ENCODE measurements at regions not wholly inside any gene's neighbourhood (a gene's known extent, or its start where the extent isn't known, plus 50 kb on each side); places are given as distances from the start of the nearest gene placed in this dataset.
A peak's percentile ranks its signal among the peaks of the same experiment; 100 is the strongest.

GRCh38 chr3:127120851-127121647 is 71.9 kb upstream of the PRR23E start:
- H3K9ac ChIP-seq (ENCODE audit: insufficient read length, low read depth): no peak overlapping the region
- H3K9me3 ChIP-seq (ENCODE audit: insufficient read depth, low read length): no peaks in the 10 kb centered on the region
- H3K27me3 ChIP-seq (ENCODE audit: insufficient read depth, insufficient read length): no peaks in the 10 kb centered on the region
- no peak for DNase-seq (ENCODE audit: low read depth, low spot score)
- H3K4me3 ChIP-seq (ENCODE audit: insufficient read length, low read depth): no peak overlapping the region
- H3K4me1 ChIP-seq (ENCODE audit: insufficient read depth, insufficient read length): peaks cover 2% of the 10 kb centered on the region
- no peak for TF ChIP-seq ZNF274 (IDR thresholded peaks at IDR 0.05; ENCODE audit: low read depth, low read length)
- no peak for TF ChIP-seq SUZ12 (IDR thresholded peaks at IDR 0.05; ENCODE audit: extremely low read depth, insufficient read depth, insufficient read length)
- no peak for TF ChIP-seq YY1 (IDR thresholded peaks at IDR 0.05; ENCODE audit: insufficient read depth, insufficient read length)
- H3K36me3 ChIP-seq (ENCODE audit: insufficient read depth, insufficient read length, low read length): no peaks in the 10 kb centered on the region

GRCh38 chr3:127121885-127122284 is 71.0 kb upstream of the PRR23E start:
- Histone ChIP-seq H3K9ac (ENCODE audit: insufficient read length, low read depth) (no peak overlapping the region), H3K36me3 (ENCODE audit: insufficient read depth, insufficient read length, low read length) (no peaks in the 10 kb centered on the region), H3K4me1 (ENCODE audit: insufficient read depth, insufficient read length) (no peaks in the 10 kb centered on the region), H3K4me3 (ENCODE audit: insufficient read length, low read depth) (no peak overlapping the region), H3K27me3 (ENCODE audit: insufficient read depth, insufficient read length) (no peaks in the 10 kb centered on the region), H3K9me3 (ENCODE audit: insufficient read depth, low read length) (no peaks in the 10 kb centered on the region)
- TF ChIP-seq SUZ12 (IDR thresholded peaks at IDR 0.05; ENCODE audit: extremely low read depth, insufficient read depth, insufficient read length): no peak
- TF ChIP-seq ZNF274 (IDR thresholded peaks at IDR 0.05; ENCODE audit: low read depth, low read length): no peak
- no peak for DNase-seq (ENCODE audit: low read depth, low spot score)

- Histone ChIP-seq H3K4me1 (ENCODE audit: insufficient read depth, insufficient read length) (no peaks in the 10 kb centered on the region), H3K9ac (ENCODE audit: insufficient read length, low read depth) (no peak overlapping the region), H3K36me3 (ENCODE audit: insufficient read depth, insufficient read length, low read length) (no peaks in the 10 kb centered on the region), H3K4me3 (ENCODE audit: insufficient read length, low read depth) (no peak overlapping the region), H3K27me3 (ENCODE audit: insufficient read depth, insufficient read length) (no peaks in the 10 kb centered on the region), H3K9me3 (ENCODE audit: insufficient read depth, low read length) (no peaks in the 10 kb centered on the region)
- DNase-seq (ENCODE audit: low read depth, low spot score): no peak
- TF ChIP-seq SUZ12 (IDR thresholded peaks at IDR 0.05; ENCODE audit: extremely low read depth, insufficient read depth, insufficient read length) (no peak), ZNF274 (IDR thresholded peaks at IDR 0.05; ENCODE audit: low read depth, low read length) (no peak), YY1 (IDR thresholded peaks at IDR 0.05; ENCODE audit: insufficient read depth, insufficient read length) (no peak)
Measured at GRCh38 chr3:127123533-127123932, 69.4 kb upstream of the PRR23E start.

- Histone ChIP-seq H3K27me3 (ENCODE audit: insufficient read depth, insufficient read length) (no peaks in the 10 kb centered on the region), H3K4me1 (ENCODE audit: insufficient read depth, insufficient read length) (no peaks in the 10 kb centered on the region), H3K9ac (ENCODE audit: insufficient read length, low read depth) (no peak overlapping the region), H3K4me3 (ENCODE audit: insufficient read length, low read depth) (no peak overlapping the region), H3K36me3 (ENCODE audit: insufficient read depth, insufficient read length, low read length) (no peaks in the 10 kb centered on the region), H3K9me3 (ENCODE audit: insufficient read depth, low read length) (no peaks in the 10 kb centered on the region)
- no peak for TF ChIP-seq ZNF274 (IDR thresholded peaks at IDR 0.05; ENCODE audit: low read depth, low read length)
- no peak for TF ChIP-seq SUZ12 (IDR thresholded peaks at IDR 0.05; ENCODE audit: extremely low read depth, insufficient read depth, insufficient read length)
- no peak for TF ChIP-seq YY1 (IDR thresholded peaks at IDR 0.05; ENCODE audit: insufficient read depth, insufficient read length)
- no peak for DNase-seq (ENCODE audit: low read depth, low spot score)
Measured at GRCh38 chr3:127124120-127124519, 68.8 kb upstream of the PRR23E start.

- TF ChIP-seq YY1 (IDR thresholded peaks at IDR 0.05; ENCODE audit: insufficient read depth, insufficient read length) (no peak), ZNF274 (IDR thresholded peaks at IDR 0.05; ENCODE audit: low read depth, low read length) (no peak), SUZ12 (IDR thresholded peaks at IDR 0.05; ENCODE audit: extremely low read depth, insufficient read depth, insufficient read length) (no peak)
- no peaks in the 10 kb centered on the region for H3K36me3 ChIP-seq (ENCODE audit: insufficient read depth, insufficient read length, low read length)
- no peak overlapping the region for H3K9ac ChIP-seq (ENCODE audit: insufficient read length, low read depth)
- H3K4me1 ChIP-seq (ENCODE audit: insufficient read depth, insufficient read length): peaks cover 28% of the 10 kb centered on the region
- no peak overlapping the region for H3K4me3 ChIP-seq (ENCODE audit: insufficient read length, low read depth)
- no peaks in the 10 kb centered on the region for H3K9me3 ChIP-seq (ENCODE audit: insufficient read depth, low read length)
- H3K27me3 ChIP-seq (ENCODE audit: insufficient read depth, insufficient read length): peaks cover 30% of the 10 kb centered on the region
- no peak for DNase-seq (ENCODE audit: low read depth, low spot score)
Measured at GRCh38 chr3:127131424-127132170, 61.3 kb upstream of the PRR23E start.

- Histone ChIP-seq H3K9ac (ENCODE audit: insufficient read length, low read depth) (no peak overlapping the region), H3K9me3 (ENCODE audit: insufficient read depth, low read length) (no peaks in the 10 kb centered on the region), H3K36me3 (ENCODE audit: insufficient read depth, insufficient read length, low read length) (no peaks in the 10 kb centered on the region), H3K4me1 (ENCODE audit: insufficient read depth, insufficient read length) (peaks cover 28% of the 10 kb centered on the region), H3K27me3 (ENCODE audit: insufficient read depth, insufficient read length) (peaks cover 42% of the 10 kb centered on the region), H3K4me3 (ENCODE audit: insufficient read length, low read depth) (no peak overlapping the region)
- DNase-seq (ENCODE audit: low read depth, low spot score): no peak
- no peak for TF ChIP-seq ZNF274 (IDR thresholded peaks at IDR 0.05; ENCODE audit: low read depth, low read length)
- no peak for TF ChIP-seq SUZ12 (IDR thresholded peaks at IDR 0.05; ENCODE audit: extremely low read depth, insufficient read depth, insufficient read length)
- no peak for TF ChIP-seq YY1 (IDR thresholded peaks at IDR 0.05; ENCODE audit: insufficient read depth, insufficient read length)
Measured at GRCh38 chr3:127132876-127133275, 60.1 kb upstream of the PRR23E start.

GRCh38 chr3:127133971-127134370 is 59.0 kb upstream of the PRR23E start:
- no peak for DNase-seq (ENCODE audit: low read depth, low spot score)
- H3K4me3 ChIP-seq (ENCODE audit: insufficient read length, low read depth): no peak overlapping the region
- H3K36me3 ChIP-seq (ENCODE audit: insufficient read depth, insufficient read length, low read length): no peaks in the 10 kb centered on the region
- H3K9ac ChIP-seq (ENCODE audit: insufficient read length, low read depth): peak overlapping the region; percentile 42
- H3K4me1 ChIP-seq (ENCODE audit: insufficient read depth, insufficient read length): peaks cover 28% of the 10 kb centered on the region
- TF ChIP-seq SUZ12 (IDR thresholded peaks at IDR 0.05; ENCODE audit: extremely low read depth, insufficient read depth, insufficient read length) (no peak), YY1 (IDR thresholded peaks at IDR 0.05; ENCODE audit: insufficient read depth, insufficient read length) (no peak), ZNF274 (IDR thresholded peaks at IDR 0.05; ENCODE audit: low read depth, low read length) (no peak)
- H3K9me3 ChIP-seq (ENCODE audit: insufficient read depth, low read length): no peaks in the 10 kb centered on the region
- peaks cover 46% of the 10 kb centered on the region for H3K27me3 ChIP-seq (ENCODE audit: insufficient read depth, insufficient read length)

Measured in NT2/D1 (cell line).